ACC112 (cell line): ENCODE measurements at regions not wholly inside any gene's neighbourhood (a gene's known extent, or its start where the extent isn't known, plus 50 kb on each side); places are given as distances from the start of the nearest gene placed in this dataset.
"Not testable (repeated sequence)": the region's sequence is repeated elsewhere in the genome, so short reads cannot be mapped to it uniquely, and the experiment has no call there.

Experiments
- H2AFZ ChIP-seq: fragments of 200-600 bp; sonication (generic); one replicate; pipeline ENCODE4 v1.6.0; 2017; ENCODE audit warnings: antibody characterized with exemption, low read length; ENCODE audit not compliant: unreplicated experiment
- H3K27ac ChIP-seq: fragments of 200-600 bp; sonication (generic); 2 replicates; pipeline ENCODE4 v1.5.1; 2014; ENCODE audit warnings: low read depth, mild to moderate bottlenecking, antibody characterized with exemption, low read length, moderate library complexity
- H3K27me3 ChIP-seq: fragments of 200-600 bp; sonication (generic); 2 replicates; pipeline ENCODE4 v1.6.1; 2014; ENCODE audit warnings: mild to moderate bottlenecking, antibody characterized with exemption, low read length, moderate library complexity, mixed read lengths; ENCODE audit not compliant: insufficient read depth
- H3K36me3 ChIP-seq: fragments of 200-600 bp; sonication (generic); 2 replicates; pipeline ENCODE4 v1.6.1; 2016; ENCODE audit warnings: mild to moderate bottlenecking, antibody characterized with exemption, low read length, moderate library complexity, mixed read lengths; ENCODE audit not compliant: insufficient read depth
- H3K4me1 ChIP-seq: fragments of 200-600 bp; sonication (generic); one replicate; pipeline ENCODE4 v1.6.1; 2016; ENCODE audit warnings: low read length, mixed read lengths; ENCODE audit not compliant: insufficient read depth, unreplicated experiment, control insufficient read depth
- H3K4me3 ChIP-seq: fragments of 200-600 bp; sonication (generic); 2 replicates; pipeline ENCODE4 v1.5.1; 2014; ENCODE audit warnings: mild to moderate bottlenecking, low read depth, low read length
- H3K79me2 ChIP-seq: fragments of 200-600 bp; sonication (generic); one replicate; pipeline ENCODE4 v1.6.0; 2016; ENCODE audit warnings: low read length; ENCODE audit not compliant: control insufficient read depth, unreplicated experiment, insufficient read depth

- Histone ChIP-seq H3K27ac (no peak overlapping the region), H3K36me3 (no peaks in the 10 kb centered on the region), H3K27me3 (no peaks in the 10 kb centered on the region), H3K79me2 (no peaks in the 10 kb centered on the region), H2AFZ (no peak overlapping the region), H3K4me1 (no peaks in the 10 kb centered on the region), H3K4me3 (no peak overlapping the region)
Observed at GRCh38 chr6:164346631-164347030, 932.1 kb downstream of the QKI start.

- Histone ChIP-seq H3K4me1 (no peaks in the 10 kb centered on the region), H3K4me3 (no peak overlapping the region), H3K79me2 (no peaks in the 10 kb centered on the region), H3K27me3 (no peaks in the 10 kb centered on the region), H3K36me3 (no peaks in the 10 kb centered on the region), H2AFZ (no peak overlapping the region), H3K27ac (no peak overlapping the region)
Observed at GRCh38 chr6:164345806-164346496, 931.4 kb downstream of the QKI start.

GRCh38 chr6:164345327-164345726 is 930.8 kb downstream of the QKI start:
- Histone ChIP-seq H3K4me3 (no peak overlapping the region), H3K27me3 (no peaks in the 10 kb centered on the region), H2AFZ (no peak overlapping the region), H3K36me3 (no peaks in the 10 kb centered on the region), H3K79me2 (no peaks in the 10 kb centered on the region), H3K4me1 (no peaks in the 10 kb centered on the region), H3K27ac (no peak overlapping the region)

GRCh38 chr6:164344801-164345291 is 930.3 kb downstream of the QKI start:
- no peaks in the 10 kb centered on the region for H3K4me1 ChIP-seq
- no peaks in the 10 kb centered on the region for H3K79me2 ChIP-seq
- H3K4me3 ChIP-seq = no peak overlapping the region
- H3K27ac ChIP-seq = no peak overlapping the region
- no peak overlapping the region for H2AFZ ChIP-seq
- H3K36me3 ChIP-seq = no peaks in the 10 kb centered on the region
- no peaks in the 10 kb centered on the region for H3K27me3 ChIP-seq

GRCh38 chr6:164339442-164339841 is 924.9 kb downstream of the QKI start:
- not testable (repeated sequence) for H2AFZ ChIP-seq, H3K4me3 ChIP-seq, H3K4me1 ChIP-seq

GRCh38 chr6:164337925-164338397 is 923.4 kb downstream of the QKI start:
- no peak overlapping the region for H2AFZ ChIP-seq
- no peaks in the 10 kb centered on the region for H3K79me2 ChIP-seq
- H3K27me3 ChIP-seq = no peaks in the 10 kb centered on the region
- no peak overlapping the region for H3K4me3 ChIP-seq
- no peaks in the 10 kb centered on the region for H3K36me3 ChIP-seq
- H3K27ac ChIP-seq = no peak overlapping the region
- H3K4me1 ChIP-seq = no peaks in the 10 kb centered on the region

More at GRCh38 chr6:164339442-164339841, 924.9 kb downstream of the QKI start:
- not testable (repeated sequence) for H3K36me3 ChIP-seq, H3K79me2 ChIP-seq, H3K27me3 ChIP-seq, H3K27ac ChIP-seq

- H3K36me3 ChIP-seq = no peaks in the 10 kb centered on the region
- no peak overlapping the region for H2AFZ ChIP-seq
- no peaks in the 10 kb centered on the region for H3K27me3 ChIP-seq
- no peaks in the 10 kb centered on the region for H3K4me1 ChIP-seq
- H3K27ac ChIP-seq = no peak overlapping the region
- no peaks in the 10 kb centered on the region for H3K79me2 ChIP-seq
- no peak overlapping the region for H3K4me3 ChIP-seq
Observed at GRCh38 chr6:164337024-164337924, 922.8 kb downstream of the QKI start.

- Histone ChIP-seq H3K4me3 (no peak overlapping the region), H3K36me3 (no peaks in the 10 kb centered on the region), H2AFZ (no peak overlapping the region), H3K27me3 (no peaks in the 10 kb centered on the region), H3K27ac (no peak overlapping the region), H3K79me2 (no peaks in the 10 kb centered on the region), H3K4me1 (no peaks in the 10 kb centered on the region)
Observed at GRCh38 chr6:164336455-164336854, 921.9 kb downstream of the QKI start.

GRCh38 chr6:164331026-164331425 is 916.5 kb downstream of the QKI start:
- Histone ChIP-seq H2AFZ (no peak overlapping the region), H3K79me2 (no peaks in the 10 kb centered on the region), H3K27me3 (no peaks in the 10 kb centered on the region), H3K4me3 (no peak overlapping the region), H3K36me3 (no peaks in the 10 kb centered on the region), H3K27ac (no peak overlapping the region), H3K4me1 (no peaks in the 10 kb centered on the region)

- no peaks in the 10 kb centered on the region for H3K36me3 ChIP-seq
- H3K79me2 ChIP-seq = no peaks in the 10 kb centered on the region
- H3K4me1 ChIP-seq = peaks cover 13% of the 10 kb centered on the region
- no peak overlapping the region for H2AFZ ChIP-seq
- no peak overlapping the region for H3K27ac ChIP-seq
- no peaks in the 10 kb centered on the region for H3K27me3 ChIP-seq
- no peak overlapping the region for H3K4me3 ChIP-seq
Observed at GRCh38 chr6:164325168-164325567, 910.6 kb downstream of the QKI start.
